H1 (cell line): ENCODE measurements at regions not wholly inside any gene's neighbourhood (a gene's known extent, or its start where the extent isn't known, plus 50 kb on each side); places are given as distances from the start of the nearest gene placed in this dataset.

Experiments
- CTCF ChIA-PET: fragments of 300-600 bp; sonication (Branson Sonifier 250); formaldehyde crosslinking; loops from one replicate; lab custom pipeline; 2021; ENCODE audit not compliant: partially characterized antibody; lab: Charles Lee
- POLR2A ChIA-PET: fragments of 300-600 bp; sonication (Branson Sonifier 250); formaldehyde crosslinking; loops from one replicate; lab custom pipeline; 2021; ENCODE audit warnings: inconsistent platforms; ENCODE audit not compliant: partially characterized antibody; lab: Charles Lee
- DNase-seq, 2 experiments: peaks; one replicate each; pipeline versions ENCODE4 v3.0.0 to v3.0.0-alpha.2; 2010 to 2022; ENCODE audit warnings: low spot score in 2 of 2, low read depth in 1 of 2, mixed read lengths in 1 of 2
- FAIRE-seq: peaks from 2 replicates; lab custom pipeline; 2011; peaks lifted over from hg19 to GRCh38; lab: Jason Lieb, UNC
- H2AFZ ChIP-seq: 2 replicates; pipeline ENCODE4 v1.8.1; 2012; ENCODE audit warnings: low read length, inconsistent platforms
- H2AK5ac ChIP-seq: 2 replicates; pipeline ENCODE4 v1.6.1; 2013; ENCODE audit warnings: low read depth, low read length
- H2BK120ac ChIP-seq: replicated peaks from 2 replicates; pipeline ENCODE3; 2013; ENCODE audit warnings: low read depth, low read length, inconsistent platforms
- H2BK12ac ChIP-seq: 2 replicates; pipeline ENCODE4 v1.6.1; 2013; ENCODE audit warnings: low read depth, low read length
- H2BK15ac ChIP-seq: 2 replicates; pipeline ENCODE4 v1.6.1; 2013; ENCODE audit warnings: low read length
- H2BK20ac ChIP-seq: 2 replicates; pipeline ENCODE4 v1.6.1; 2013; ENCODE audit warnings: low read length
- H2BK5ac ChIP-seq: 2 replicates; pipeline ENCODE4 v1.6.1; 2013; ENCODE audit warnings: low read depth, low read length
- H3K14ac ChIP-seq: 2 replicates; pipeline ENCODE4 v1.6.1; 2013; ENCODE audit warnings: inconsistent platforms; ENCODE audit not compliant: insufficient read length
- H3K18ac ChIP-seq: 2 replicates; pipeline ENCODE4 v1.6.1; 2013; ENCODE audit warnings: low read length; ENCODE audit errors: extremely low read depth
- H3K23ac ChIP-seq: 2 replicates; pipeline ENCODE4 v1.6.1; 2013; ENCODE audit warnings: inconsistent platforms; ENCODE audit not compliant: insufficient read length
- H3K23me2 ChIP-seq: 2 replicates; pipeline ENCODE4 v1.6.1; 2013; ENCODE audit warnings: low read depth, low read length
- H3K27ac ChIP-seq: 2 replicates; pipeline ENCODE4 v1.6.1; 2011; ENCODE audit warnings: low read depth, low read length, inconsistent platforms
- H3K27me3 ChIP-seq, 4 experiments: replicated peaks in 1 of 4; 1 replicate in 1 of 4; 2 replicates in 3 of 4; pipeline versions ENCODE4 v1.6.1 to v1.8.1; 2011 to 2013; ENCODE audit warnings: low read length in 3 of 4, mild to moderate bottlenecking in 3 of 4, inconsistent platforms in 2 of 4, mixed read lengths in 2 of 4, moderate library complexity in 1 of 4; ENCODE audit not compliant: control insufficient read depth in 3 of 4, insufficient read depth in 3 of 4; ENCODE audit errors: extremely low read depth in 1 of 4
- H3K36me3 ChIP-seq, 4 experiments: 2 replicates each; pipeline versions ENCODE4 v1.6.1 to v1.8.1; 2011 to 2013; ENCODE audit warnings: mild to moderate bottlenecking in 4 of 4, low read length in 3 of 4, moderate library complexity in 2 of 4, control low read depth in 1 of 4, inconsistent platforms in 1 of 4; ENCODE audit not compliant: insufficient read depth in 4 of 4, control insufficient read depth in 2 of 4
- H3K4ac ChIP-seq: replicated peaks from 2 replicates; pipeline ENCODE3; 2013; ENCODE audit warnings: low read length, low read depth, mixed read lengths, inconsistent platforms; ENCODE audit not compliant: insufficient read length
- H3K4me1 ChIP-seq, 4 experiments: replicated peaks in 1 of 4; 1 replicate in 1 of 4; 2 replicates in 3 of 4; pipeline versions ENCODE4 v1.6.1 to v1.8.1; 2011 to 2013; ENCODE audit warnings: low read length in 3 of 4, inconsistent platforms in 2 of 4, mixed read lengths in 1 of 4; ENCODE audit not compliant: insufficient read depth in 4 of 4, control insufficient read depth in 3 of 4
- H3K4me2 ChIP-seq, 2 experiments: 2 replicates each; pipeline versions ENCODE4 v1.6.1 to v1.8.1; 2011 to 2013; ENCODE audit warnings: low read depth in 2 of 2, low read length in 2 of 2, control low read depth in 1 of 2, inconsistent platforms in 1 of 2, mild to moderate bottlenecking in 1 of 2; ENCODE audit not compliant: insufficient read depth in 1 of 2
- H3K4me3 ChIP-seq, 4 experiments: fragments of 200-600, 300-600 bp in 1 of 4; sonication (generic), shearing (Covaris generic), sonication (Bioruptor Twin) in 1 of 4; 2 replicates each; pipeline versions ENCODE4 v1.5.1 to v1.8.1; 2011 to 2016; ENCODE audit warnings: low read length in 4 of 4, low read depth in 3 of 4, control low read depth in 2 of 4, inconsistent platforms in 2 of 4, mild to moderate bottlenecking in 2 of 4, mixed read lengths in 1 of 4, moderate library complexity in 1 of 4; ENCODE audit not compliant: insufficient read depth in 2 of 4; ENCODE audit errors: extremely low read depth in 1 of 4
- H3K56ac ChIP-seq: replicated peaks from 2 replicates; pipeline ENCODE3; 2013; ENCODE audit warnings: low read depth, mild to moderate bottlenecking, mixed read lengths, low read length, inconsistent platforms; ENCODE audit not compliant: insufficient read length
- H3K79me1 ChIP-seq: 2 replicates; pipeline ENCODE4 v1.6.1; 2013; ENCODE audit warnings: low read depth, low read length, control low read depth
- H3K79me2 ChIP-seq, 2 experiments: 2 replicates each; pipeline versions ENCODE4 v1.6.1 to v1.8.1; 2012 to 2013; ENCODE audit warnings: low read length in 2 of 2, mild to moderate bottlenecking in 2 of 2, inconsistent platforms in 1 of 2; ENCODE audit not compliant: insufficient read depth in 2 of 2, control insufficient read depth in 1 of 2
- H3K9ac ChIP-seq, 4 experiments: replicated peaks in 1 of 4; 1 replicate in 1 of 4; 2 replicates in 3 of 4; pipeline versions ENCODE4 v1.6.1 to v1.8.1; 2011 to 2013; ENCODE audit warnings: low read depth in 3 of 4, low read length in 3 of 4, control low read depth in 2 of 4, mild to moderate bottlenecking in 2 of 4, moderate library complexity in 2 of 4, inconsistent platforms in 1 of 4; ENCODE audit errors: extremely low read depth in 1 of 4
- H3K9me3 ChIP-seq, 2 experiments: 2 replicates each; pipeline versions ENCODE4 v1.6.1 to v1.8.1; 2012 to 2013; ENCODE audit warnings: mild to moderate bottlenecking in 2 of 2, moderate library complexity in 2 of 2, control low read depth in 1 of 2, inconsistent platforms in 1 of 2, low read depth in 1 of 2, low read length in 1 of 2, mixed read lengths in 1 of 2; ENCODE audit not compliant: insufficient read depth in 2 of 2
- H4K20me1 ChIP-seq, 2 experiments: replicated peaks in 1 of 2; 2 replicates each; pipeline versions ENCODE3 to v1.8.1; 2011 to 2013; ENCODE audit warnings: inconsistent platforms in 2 of 2, low read length in 2 of 2, mild to moderate bottlenecking in 1 of 2; ENCODE audit not compliant: insufficient read depth in 2 of 2, control insufficient read depth in 1 of 2
- H4K5ac ChIP-seq: 2 replicates; pipeline ENCODE4 v1.6.1; 2013; ENCODE audit warnings: low read length, low read depth, mixed read lengths, inconsistent platforms; ENCODE audit not compliant: insufficient read length
- H4K8ac ChIP-seq: 2 replicates; pipeline ENCODE4 v1.8.0; 2013; ENCODE audit warnings: mild to moderate bottlenecking, moderate library complexity, low read length, inconsistent platforms; ENCODE audit not compliant: insufficient read depth; ENCODE audit errors: extremely low read depth
- H4K91ac ChIP-seq: replicated peaks from 2 replicates; pipeline ENCODE3; 2013; ENCODE audit warnings: low read length, mixed read lengths, inconsistent platforms; ENCODE audit not compliant: insufficient read length
- CBX8 ChIP-seq: fragments of 300-800, 300-1000 bp; sonication (generic); IDR thresholded peaks from 2 replicates; pipeline ENCODE4 v1.7.1; 2016; ENCODE audit warnings: low read depth, low read length, borderline replicate concordance
- EGR1 ChIP-seq: IDR thresholded peaks from 2 replicates; pipeline ENCODE4 v1.6.1; 2011; ENCODE audit warnings: low read depth, low read length, borderline replicate concordance
- GTF2F1 ChIP-seq: IDR thresholded peaks from 2 replicates; pipeline ENCODE4 v1.6.1; 2012; ENCODE audit warnings: low read depth, low read length, improper control_type of control experiment, borderline replicate concordance
- HDAC6 ChIP-seq: IDR thresholded peaks from one replicate; pipeline ENCODE4 v1.7.1; 2012; ENCODE audit warnings: low read depth, mild to moderate bottlenecking, inconsistent platforms, low read length, moderate library complexity
- NANOG ChIP-seq: IDR thresholded peaks from 2 replicates; pipeline ENCODE4 v1.6.1; 2011; ENCODE audit warnings: low read length, low read depth, mild to moderate bottlenecking, inconsistent platforms; ENCODE audit not compliant: insufficient read depth, poor library complexity, severe bottlenecking
- POU5F1 ChIP-seq: IDR thresholded peaks from 2 replicates; pipeline ENCODE4 v1.6.1; 2011; ENCODE audit warnings: low read depth, mild to moderate bottlenecking, low read length, moderate library complexity
- RAD21 ChIP-seq, 2 experiments: IDR thresholded peaks in 1 of 2; conservative IDR thresholded peaks in 1 of 2; 2 replicates each; pipeline ENCODE4 v1.6.1; 2011; ENCODE audit warnings: low read depth in 2 of 2, low read length in 2 of 2, improper control_type of control experiment in 1 of 2, inconsistent platforms in 1 of 2, mild to moderate bottlenecking in 1 of 2, moderate library complexity in 1 of 2
- RXRA ChIP-seq: IDR thresholded peaks from 2 replicates; pipeline ENCODE4 v1.6.1; 2011; ENCODE audit warnings: low read depth, mild to moderate bottlenecking, low read length, moderate library complexity; ENCODE audit not compliant: insufficient read depth
- SIRT6 ChIP-seq: IDR thresholded peaks from one replicate; pipeline ENCODE4 v1.7.1; 2012; ENCODE audit warnings: low read length, inconsistent platforms
- SP4 ChIP-seq: IDR thresholded peaks from 2 replicates; pipeline ENCODE4 v1.6.1; 2012; ENCODE audit warnings: low read length, inconsistent platforms
- SUZ12 ChIP-seq: fragments of 200-600 bp; sonication (generic); IDR thresholded peaks from 2 replicates; pipeline ENCODE4 v1.6.1; 2012; ENCODE audit warnings: mild to moderate bottlenecking, inconsistent platforms, low read length, moderate library complexity, mixed read lengths
- TEAD4 ChIP-seq: IDR thresholded peaks from 2 replicates; pipeline ENCODE4 v1.6.1; 2012; ENCODE audit warnings: low read depth, low read length, inconsistent platforms, mixed read lengths
- WGBS, 2 experiments: shearing (Covaris generic) in 1 of 2; methylation state at CpG; one replicate each; pipeline versions ENCODE4 v1.1.6 to v1.1.7; 2013 to 2015; ENCODE audit warnings: low lambda C conversion rate in 2 of 2, mixed read lengths in 2 of 2, inconsistent platforms in 1 of 2, low coverage in 1 of 2, missing lambda C conversion rate in 1 of 2; ENCODE audit not compliant: insufficient replicate concordance in 2 of 2, insufficient coverage in 1 of 2, insufficient read length in 1 of 2; ENCODE audit errors: extremely low coverage in 1 of 2, missing lambda C conversion rate in 1 of 2; 5-methylcytosine and 5-hydroxymethylcytosine counted together
- TF ChIP-seq, protein P1 (sequence below): IDR thresholded peaks from 2 replicates; pipeline ENCODE4 v1.6.1; 2012; ENCODE audit warnings: inconsistent platforms

- Histone ChIP-seq H2BK15ac (no peak overlapping the region), H2BK120ac (no peak overlapping the region), H2BK20ac (no peak overlapping the region), H3K14ac (no peak overlapping the region), H3K27ac (no peak overlapping the region), H3K79me1 (no peaks in the 10 kb centered on the region), H3K79me2 (no peaks in the 10 kb centered on the region), H3K4me1 (no peaks in the 10 kb centered on the region), H3K4ac (no peak overlapping the region), H3K36me3 (no peaks in the 10 kb centered on the region), H2BK5ac (no peak overlapping the region), H3K23ac (no peak overlapping the region), H4K8ac (no peak overlapping the region), H3K9me3 (no peaks in the 10 kb centered on the region), H4K5ac (no peak overlapping the region), H3K4me2 (no peak overlapping the region), H3K9ac (no peak overlapping the region), H4K20me1 (no peaks in the 10 kb centered on the region), H2AK5ac (no peak overlapping the region), H3K4me3 (no peak overlapping the region), H3K18ac (no peak overlapping the region), H3K56ac (no peak overlapping the region), H3K27me3 (no peaks in the 10 kb centered on the region), H2AFZ (0 out of 2 replicates have a peak overlapping the region, but pooled peaks have one; percentile 19), H3K23me2 (no peaks in the 10 kb centered on the region), H4K91ac (no peak overlapping the region), H2BK12ac (no peak overlapping the region)
- POLR2A ChIA-PET: no interaction called here
- 92% methylated on average over 4 of the region's 4 CpGs; no CpG with 5 or more reads in 1 of the 2 experiments for WGBS, 2 experiments
- DNase-seq (no peak), FAIRE-seq (no peak)
- CTCF ChIA-PET: interaction anchor here (1.1 kb wide), 1 partner anchor 305 kb away, joined by 3 read pairs; no protein-coding TSS in a partner anchor
- TF ChIP-seq CBX8 (no peak), TEAD4 (no peak), SUZ12 (no peak), SP4 (no peak), SIRT6 (no peak), GTF2F1 (no peak), NANOG (no peak), RAD21 (IDR thresholded peaks at IDR 0.05 in 1 of 2, conservative IDR thresholded peaks at IDR 0.05 in 1 of 2; ENCODE audit: low read depth in 2 of 2, low read length in 2 of 2) (no peak), HDAC6 (no peak), POU5F1 (no peak), EGR1 (no peak), RXRA (no peak)
- TF ChIP-seq, protein P1, sequence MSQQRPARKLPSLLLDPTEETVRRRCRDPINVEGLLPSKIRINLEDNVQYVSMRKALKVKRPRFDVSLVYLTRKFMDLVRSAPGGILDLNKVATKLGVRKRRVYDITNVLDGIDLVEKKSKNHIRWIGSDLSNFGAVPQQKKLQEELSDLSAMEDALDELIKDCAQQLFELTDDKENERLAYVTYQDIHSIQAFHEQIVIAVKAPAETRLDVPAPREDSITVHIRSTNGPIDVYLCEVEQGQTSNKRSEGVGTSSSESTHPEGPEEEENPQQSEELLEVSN: no peak
Observed at GRCh38 chr3:44160818-44161217, 80.9 kb upstream of the TOPAZ1 start.
